ENCODE measurements at regions not wholly inside any gene's neighbourhood (a gene's known extent, or its start where the extent isn't known, plus 50 kb on each side); places are given as distances from the start of the nearest gene placed in this dataset.
A peak's percentile ranks its signal among the peaks of the same experiment; 100 is the strongest.

DNA sequence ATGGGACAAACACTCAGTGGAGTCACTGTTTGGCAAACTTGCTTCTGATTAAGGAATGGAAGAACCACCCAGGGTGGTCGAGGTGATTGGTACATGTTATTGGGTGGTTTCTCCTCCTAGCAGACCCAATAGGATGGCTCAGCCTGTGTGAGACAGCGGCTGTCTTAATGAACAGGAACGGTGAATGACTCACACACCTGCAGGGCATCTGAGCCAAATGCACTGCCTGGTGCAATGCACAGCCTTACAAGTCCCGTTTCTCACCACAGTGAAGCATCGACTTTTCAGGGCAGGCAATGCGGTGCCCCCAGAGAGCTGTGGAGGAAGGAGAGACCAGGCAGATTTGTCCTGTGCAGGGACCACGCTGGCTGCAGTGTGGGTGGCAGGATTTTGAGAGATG, 238.5 kb downstream of the FGF9 start:
- BruUV-seq (replicated peaks), result no TSS peak
- no peaks in the 10 kb centered on the region for H3K36me3 ChIP-seq (ENCODE audit: low read depth, low read length)
- no peaks in the 10 kb centered on the region for H3K79me2 ChIP-seq (ENCODE audit: low read length)
- H3K4me1 ChIP-seq (ENCODE audit: insufficient read depth, low read length), result no peaks in the 10 kb centered on the region
- CTCF ChIA-PET, result no interaction called here
- no peak overlapping the region for H3K4me2 ChIP-seq (ENCODE audit: low read length)
- no peaks in the 10 kb centered on the region for H3F3A ChIP-seq (ENCODE audit: low read length, unreplicated experiment)
- POLR2A ChIA-PET (ENCODE audit: unreplicated experiment), result no interaction called here
- no peak overlapping the region for H2AFZ ChIP-seq (ENCODE audit: low read length)
- H3K27me3 ChIP-seq (ENCODE audit: low read length), result peaks cover 6% of the 10 kb centered on the region; the same call in 1 of the 2 replicates
- ATAC-seq (no peak), DNase-seq (peak; percentile 47)
- intact Hi-C loops (cut with micrococcal nuclease), result no loop called here
- H3K27ac ChIP-seq (ENCODE audit: low read length), result no peak overlapping the region
- H3K9me2 ChIP-seq (replicated peaks; ENCODE audit: low read length), result no peaks in the 10 kb centered on the region
- TF ChIP-seq, protein P1, sequence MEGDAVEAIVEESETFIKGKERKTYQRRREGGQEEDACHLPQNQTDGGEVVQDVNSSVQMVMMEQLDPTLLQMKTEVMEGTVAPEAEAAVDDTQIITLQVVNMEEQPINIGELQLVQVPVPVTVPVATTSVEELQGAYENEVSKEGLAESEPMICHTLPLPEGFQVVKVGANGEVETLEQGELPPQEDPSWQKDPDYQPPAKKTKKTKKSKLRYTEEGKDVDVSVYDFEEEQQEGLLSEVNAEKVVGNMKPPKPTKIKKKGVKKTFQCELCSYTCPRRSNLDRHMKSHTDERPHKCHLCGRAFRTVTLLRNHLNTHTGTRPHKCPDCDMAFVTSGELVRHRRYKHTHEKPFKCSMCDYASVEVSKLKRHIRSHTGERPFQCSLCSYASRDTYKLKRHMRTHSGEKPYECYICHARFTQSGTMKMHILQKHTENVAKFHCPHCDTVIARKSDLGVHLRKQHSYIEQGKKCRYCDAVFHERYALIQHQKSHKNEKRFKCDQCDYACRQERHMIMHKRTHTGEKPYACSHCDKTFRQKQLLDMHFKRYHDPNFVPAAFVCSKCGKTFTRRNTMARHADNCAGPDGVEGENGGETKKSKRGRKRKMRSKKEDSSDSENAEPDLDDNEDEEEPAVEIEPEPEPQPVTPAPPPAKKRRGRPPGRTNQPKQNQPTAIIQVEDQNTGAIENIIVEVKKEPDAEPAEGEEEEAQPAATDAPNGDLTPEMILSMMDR (conservative IDR thresholded peaks at IDR 0.05; ENCODE audit: low read depth, low read length), result no peak
- no peak for TF ChIP-seq EZH2 (IDR thresholded peaks at IDR 0.05; ENCODE audit: low read length, unreplicated experiment)
- no peak for TF ChIP-seq EZH2phosphoT487 (IDR thresholded peaks at IDR 0.05; ENCODE audit: borderline replicate concordance, low read length)
- no peak overlapping the region for H3K9ac ChIP-seq (ENCODE audit: low read length)
- no peaks in the 10 kb centered on the region for H4K20me1 ChIP-seq (ENCODE audit: low read length)
- H3K4me3 ChIP-seq (ENCODE audit: low read length), result no peak overlapping the region
- H3K9me3 ChIP-seq (ENCODE audit: low read length), result no peaks in the 10 kb centered on the region

DNA sequence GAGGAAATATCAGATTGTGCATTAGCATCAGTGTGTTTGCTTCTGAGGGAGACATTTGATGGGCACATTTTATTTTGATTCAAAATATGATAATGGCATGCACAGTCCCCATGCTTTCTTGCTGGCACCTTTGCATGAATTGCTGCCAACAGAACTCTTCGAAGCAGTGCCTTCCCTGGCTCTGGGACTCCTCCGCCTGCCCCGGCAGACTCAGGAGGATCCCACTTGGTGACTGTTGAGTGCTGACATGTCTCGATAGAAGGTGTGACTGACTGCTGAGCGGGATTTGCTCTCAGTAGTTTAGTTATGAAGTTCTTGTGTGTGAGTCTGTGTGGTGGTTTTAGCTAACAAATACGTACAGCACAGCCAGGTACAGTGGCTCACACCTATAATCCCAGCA, 239.7 kb downstream of the FGF9 start:
- no peak for TF ChIP-seq EZH2phosphoT487 (IDR thresholded peaks at IDR 0.05; ENCODE audit: borderline replicate concordance, low read length)
- TF ChIP-seq, protein P1 (conservative IDR thresholded peaks at IDR 0.05; ENCODE audit: low read depth, low read length), result no peak
- TF ChIP-seq EZH2 (IDR thresholded peaks at IDR 0.05; ENCODE audit: low read length, unreplicated experiment), result no peak
- Histone ChIP-seq H3K9me3 (ENCODE audit: low read length) (no peaks in the 10 kb centered on the region), H3K36me3 (ENCODE audit: low read depth, low read length) (no peaks in the 10 kb centered on the region), H2AFZ (ENCODE audit: low read length) (no peak overlapping the region), H3F3A (ENCODE audit: low read length, unreplicated experiment) (no peaks in the 10 kb centered on the region), H3K4me3 (ENCODE audit: low read length) (no peak overlapping the region), H3K4me2 (ENCODE audit: low read length) (no peak overlapping the region), H3K27me3 (ENCODE audit: low read length) (peaks cover 6% of the 10 kb centered on the region; the same call in 1 of the 2 replicates), H3K4me1 (ENCODE audit: insufficient read depth, low read length) (no peaks in the 10 kb centered on the region), H3K9ac (ENCODE audit: low read length) (no peak overlapping the region), H3K27ac (ENCODE audit: low read length) (no peak overlapping the region), H3K9me2 (replicated peaks; ENCODE audit: low read length) (no peaks in the 10 kb centered on the region), H3K79me2 (ENCODE audit: low read length) (no peaks in the 10 kb centered on the region), H4K20me1 (ENCODE audit: low read length) (no peaks in the 10 kb centered on the region)
- ATAC-seq (no peak), DNase-seq (no peak)
- intact Hi-C loops (cut with micrococcal nuclease), result no loop called here
- ChIA-PET POLR2A (ENCODE audit: unreplicated experiment) (no interaction called here), CTCF (no interaction called here)
- BruUV-seq (replicated peaks), result no TSS peak

- no peak overlapping the region for H3K27ac ChIP-seq (ENCODE audit: low read length)
- DNase-seq (no peak), ATAC-seq (no peak)
- H3K9me2 ChIP-seq (replicated peaks; ENCODE audit: low read length), result no peaks in the 10 kb centered on the region
- POLR2A ChIA-PET (ENCODE audit: unreplicated experiment), result no interaction called here
- no peaks in the 10 kb centered on the region for H4K20me1 ChIP-seq (ENCODE audit: low read length)
- H3K79me2 ChIP-seq (ENCODE audit: low read length), result no peaks in the 10 kb centered on the region
- intact Hi-C loops (cut with micrococcal nuclease), result no loop called here
- no peak overlapping the region for H3K4me3 ChIP-seq (ENCODE audit: low read length)
- no peaks in the 10 kb centered on the region for H3K36me3 ChIP-seq (ENCODE audit: low read depth, low read length)
- H2AFZ ChIP-seq (ENCODE audit: low read length), result no peak overlapping the region
- H3K4me1 ChIP-seq (ENCODE audit: insufficient read depth, low read length), result no peaks in the 10 kb centered on the region
- no peaks in the 10 kb centered on the region for H3K9me3 ChIP-seq (ENCODE audit: low read length)
- no TSS peak for BruUV-seq (replicated peaks)
- no peaks in the 10 kb centered on the region for H3F3A ChIP-seq (ENCODE audit: low read length, unreplicated experiment)
- no peak overlapping the region for H3K4me2 ChIP-seq (ENCODE audit: low read length)
- TF ChIP-seq, protein P1 (conservative IDR thresholded peaks at IDR 0.05; ENCODE audit: low read depth, low read length), result no peak
- TF ChIP-seq EZH2phosphoT487 (IDR thresholded peaks at IDR 0.05; ENCODE audit: borderline replicate concordance, low read length) (no peak), EZH2 (IDR thresholded peaks at IDR 0.05; ENCODE audit: low read length, unreplicated experiment) (no peak)
- no peak overlapping the region for H3K9ac ChIP-seq (ENCODE audit: low read length)
- CTCF ChIA-PET, result no interaction called here
- peaks cover 6% of the 10 kb centered on the region; the same call in 1 of the 2 replicates for H3K27me3 ChIP-seq (ENCODE audit: low read length)
Observed at GRCh38 chr13:21911646-21912298, 240.9 kb downstream of the FGF9 start.
